ENCODE measurements at regions not wholly inside any gene's neighbourhood (a gene's known extent, or its start where the extent isn't known, plus 50 kb on each side); places are given as distances from the start of the nearest gene placed in this dataset.

Small RNA genes lying in the stretch of these regions (small RNA-seq; reads per million reads assigned to genes)
- 0 reads per million in 2 experiments for gene RNU6-119P

Measured in SK-N-DZ (cell line).